ENCODE measurements at regions not wholly inside any gene's neighbourhood (a gene's known extent, or its start where the extent isn't known, plus 50 kb on each side); places are given as distances from the start of the nearest gene placed in this dataset.
"Not testable (repeated sequence)": the region's sequence is repeated elsewhere in the genome, so short reads cannot be mapped to it uniquely, and the experiment has no call there.

- no peak overlapping the region for H3K4me3 ChIP-seq (ENCODE audit: low read depth, low read length)
- no peak for TF ChIP-seq CTCF (IDR thresholded peaks at IDR 0.05; ENCODE audit: control insufficient read depth, extremely low read depth, insufficient read depth)
- DNase-seq (ENCODE audit: low read depth) = no peak
Measured at GRCh38 chrX:110532581-110532931, 173.9 kb downstream of the RTL9 start.

GRCh38 chrX:110536816-110537215 is 178.2 kb downstream of the RTL9 start:
- DNase-seq (ENCODE audit: low read depth) = no peak
- no peak overlapping the region for H3K4me3 ChIP-seq (ENCODE audit: low read depth, low read length)
- no peak for TF ChIP-seq CTCF (IDR thresholded peaks at IDR 0.05; ENCODE audit: control insufficient read depth, extremely low read depth, insufficient read depth)

- no peak overlapping the region for H3K4me3 ChIP-seq (ENCODE audit: low read depth, low read length)
- DNase-seq (ENCODE audit: low read depth) = no peak
- TF ChIP-seq CTCF (IDR thresholded peaks at IDR 0.05; ENCODE audit: control insufficient read depth, extremely low read depth, insufficient read depth) = no peak
Measured at GRCh38 chrX:110541266-110541665, 182.6 kb downstream of the RTL9 start.

- not testable (repeated sequence) for DNase-seq (ENCODE audit: low read depth); H3K4me3 ChIP-seq (ENCODE audit: low read depth, low read length)
Measured at GRCh38 chrX:110550854-110551253, 192.2 kb downstream of the RTL9 start.

GRCh38 chrX:110557864-110558263 is 199.2 kb downstream of the RTL9 start:
- no peak overlapping the region for H3K4me3 ChIP-seq (ENCODE audit: low read depth, low read length)
- no peak for TF ChIP-seq CTCF (IDR thresholded peaks at IDR 0.05; ENCODE audit: control insufficient read depth, extremely low read depth, insufficient read depth)
- no peak for DNase-seq (ENCODE audit: low read depth)

- TF ChIP-seq CTCF (IDR thresholded peaks at IDR 0.05; ENCODE audit: control insufficient read depth, extremely low read depth, insufficient read depth) = no peak
- H3K4me3 ChIP-seq (ENCODE audit: low read depth, low read length) = no peak overlapping the region
- no peak for DNase-seq (ENCODE audit: low read depth)
Measured at GRCh38 chrX:110558406-110558805, 199.8 kb downstream of the RTL9 start.

GRCh38 chrX:110561034-110561433 is 202.4 kb downstream of the RTL9 start:
- H3K4me3 ChIP-seq (ENCODE audit: low read depth, low read length) = no peak overlapping the region
- no peak for TF ChIP-seq CTCF (IDR thresholded peaks at IDR 0.05; ENCODE audit: control insufficient read depth, extremely low read depth, insufficient read depth)
- DNase-seq (ENCODE audit: low read depth) = no peak

- H3K4me3 ChIP-seq (ENCODE audit: low read depth, low read length) = no peak overlapping the region
- TF ChIP-seq CTCF (IDR thresholded peaks at IDR 0.05; ENCODE audit: control insufficient read depth, extremely low read depth, insufficient read depth) = no peak
- DNase-seq (ENCODE audit: low read depth) = no peak
Measured at GRCh38 chrX:110563282-110563681, 204.6 kb downstream of the RTL9 start.
